GM18909 (cell line): ENCODE measurements at regions not wholly inside any gene's neighbourhood (a gene's known extent, or its start where the extent isn't known, plus 50 kb on each side); places are given as distances from the start of the nearest gene placed in this dataset.

ENCODE experiments used
- ATAC-seq: cut with Tn5 transposase; IDR thresholded peaks from one replicate; pipeline ENCODE4 v1.9.1; 2021; ENCODE audit warnings: mild to moderate bottlenecking; ENCODE audit not compliant: unreplicated experiment, poor library complexity

DNA sequence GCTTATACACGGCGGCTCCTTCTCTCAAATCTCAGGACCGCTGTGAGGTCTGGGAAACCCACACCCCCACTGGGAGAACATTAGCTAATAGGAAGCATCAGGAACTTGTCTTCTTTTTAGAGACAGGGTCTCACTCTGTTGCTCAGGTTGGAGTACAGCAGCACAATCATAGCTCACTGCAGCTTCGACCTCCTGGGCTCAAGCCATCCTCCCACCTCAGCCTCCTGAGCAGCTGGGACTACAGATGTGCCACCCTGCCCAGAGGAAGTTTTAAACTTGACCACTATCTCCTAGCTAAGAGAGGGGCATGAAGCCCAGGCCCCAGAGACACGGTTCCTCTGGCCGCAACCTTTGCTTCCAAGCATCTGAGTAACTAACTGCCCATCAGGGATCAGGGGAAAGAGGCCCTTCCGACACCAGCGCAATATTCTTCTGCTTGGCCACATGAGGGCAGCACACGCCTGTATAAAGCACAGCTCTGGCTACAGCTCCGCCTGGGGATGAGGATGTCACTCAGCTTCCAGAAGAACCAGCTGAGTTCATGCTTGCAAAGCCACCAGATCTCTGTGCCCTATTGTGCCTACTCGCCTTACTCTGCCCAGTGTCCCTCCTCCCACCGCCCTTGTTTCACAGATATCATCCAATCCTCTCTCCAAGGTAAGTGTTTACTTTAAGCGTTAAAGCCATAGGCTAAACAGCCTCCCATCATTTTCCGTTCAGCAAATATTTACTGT lies 57.6 kb upstream of the SLC6A11 start:
- ATAC-seq, result peak; percentile 62

DNA sequence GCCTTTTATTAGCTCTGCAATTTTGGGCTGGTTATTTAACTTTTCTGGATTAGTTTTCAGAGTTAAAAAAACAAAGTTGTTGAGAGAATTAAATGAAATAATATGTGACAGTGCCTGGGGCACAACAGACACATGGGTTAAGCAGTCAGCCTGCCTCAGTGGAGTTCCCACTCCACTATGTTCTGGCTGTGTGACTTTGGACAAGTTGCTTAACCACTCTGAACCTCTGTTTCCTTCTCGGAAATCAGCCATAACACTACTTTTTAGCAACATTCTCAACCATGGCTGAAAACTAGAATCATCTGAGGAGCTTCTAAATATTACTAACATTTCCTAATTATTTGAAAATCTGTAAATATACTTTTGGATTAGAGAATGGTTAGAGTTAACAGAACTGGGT lies 56.5 kb upstream of the SLC6A11 start:
- no peak for ATAC-seq

DNA sequence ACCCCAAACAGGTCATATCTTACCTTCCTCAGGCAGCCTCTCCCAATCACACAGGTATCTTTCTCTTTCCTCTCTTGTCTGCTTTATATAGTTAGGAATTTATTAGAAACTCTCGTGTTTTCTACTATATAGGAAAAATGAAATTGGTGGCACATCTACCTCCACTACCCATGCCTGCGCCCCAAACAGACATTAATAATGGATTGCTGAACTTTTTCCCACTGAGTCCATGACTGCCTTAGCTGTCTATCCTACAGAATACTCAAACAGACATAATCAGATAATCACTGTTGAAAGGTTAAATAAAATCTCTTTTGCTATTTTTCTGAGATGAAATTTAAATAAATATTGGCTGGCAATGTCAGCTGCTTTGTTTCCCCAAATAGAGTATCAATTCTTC lies 55.8 kb upstream of the SLC6A11 start:
- ATAC-seq, result no peak

DNA sequence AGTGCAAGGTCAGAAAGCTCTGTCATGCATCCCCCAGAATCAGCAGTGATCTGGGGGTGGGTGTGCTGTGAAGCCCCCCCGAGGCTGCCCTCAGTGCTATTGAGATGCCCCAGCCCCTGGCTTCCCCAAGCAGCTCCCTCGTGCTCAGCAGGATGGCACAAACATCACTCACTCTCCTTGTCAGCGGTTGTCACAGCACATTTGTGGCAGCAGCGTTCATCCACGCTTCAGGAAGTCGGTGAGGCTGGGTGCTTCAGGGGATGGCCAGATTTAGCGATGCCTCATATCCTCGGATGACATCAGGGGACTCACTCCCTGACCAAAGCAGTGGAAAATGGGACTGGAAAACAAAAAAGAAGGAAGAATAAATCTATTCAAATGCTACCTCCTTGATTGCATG lies 54.4 kb upstream of the SLC6A11 start:
- no peak for ATAC-seq

DNA sequence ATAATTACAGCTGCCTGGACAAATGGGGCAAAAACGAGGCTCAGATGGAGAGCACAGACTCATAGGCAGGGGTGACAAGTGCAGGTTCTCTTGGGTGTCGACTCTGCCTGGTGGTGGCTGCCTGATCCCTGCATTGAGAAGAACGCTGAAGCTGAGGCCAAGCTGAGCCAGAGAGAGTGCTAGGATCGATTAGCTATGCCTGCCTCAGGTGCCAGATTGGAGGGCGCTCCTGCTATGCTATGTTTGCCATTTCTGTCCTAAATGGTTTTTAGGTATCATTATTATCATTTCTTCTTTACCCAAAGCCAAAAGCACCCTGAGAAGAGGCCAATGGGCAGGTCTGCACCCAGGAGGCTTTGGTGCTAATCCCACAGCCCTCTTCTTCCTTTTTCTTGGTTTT lies 53.9 kb upstream of the SLC6A11 start:
- no peak for ATAC-seq

DNA sequence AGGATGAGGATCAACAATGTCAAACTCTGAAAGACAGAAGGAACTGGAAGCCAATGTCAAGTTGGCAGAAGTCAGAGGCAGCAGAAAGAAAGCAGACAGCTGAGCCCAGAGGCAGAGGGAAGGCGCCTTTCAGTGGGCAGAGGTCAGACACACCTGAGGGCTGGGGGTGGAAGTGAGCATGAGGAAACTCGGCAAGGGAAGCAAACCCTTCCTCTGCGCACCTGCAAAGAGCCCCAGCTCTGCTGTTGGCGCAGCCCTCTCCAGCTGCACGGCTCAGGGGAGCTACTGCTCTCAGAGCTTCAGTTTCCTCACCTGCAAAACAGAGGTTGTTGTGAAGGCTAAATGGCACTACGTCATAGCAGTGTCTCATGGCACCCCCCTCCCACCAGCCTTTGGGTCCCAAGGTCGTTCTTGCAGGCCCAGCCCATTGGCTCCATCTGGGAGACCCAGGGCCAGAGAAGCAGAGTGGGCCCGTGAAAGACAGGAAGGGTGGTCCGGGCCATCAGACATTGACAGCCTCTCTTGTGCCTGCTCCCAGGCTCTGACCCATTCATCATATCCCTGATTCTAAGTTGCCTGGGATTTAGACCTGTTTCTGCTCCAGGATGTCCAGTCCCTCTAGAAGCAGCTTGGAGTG lies 53.3 kb upstream of the SLC6A11 start:
- no peak for ATAC-seq

DNA sequence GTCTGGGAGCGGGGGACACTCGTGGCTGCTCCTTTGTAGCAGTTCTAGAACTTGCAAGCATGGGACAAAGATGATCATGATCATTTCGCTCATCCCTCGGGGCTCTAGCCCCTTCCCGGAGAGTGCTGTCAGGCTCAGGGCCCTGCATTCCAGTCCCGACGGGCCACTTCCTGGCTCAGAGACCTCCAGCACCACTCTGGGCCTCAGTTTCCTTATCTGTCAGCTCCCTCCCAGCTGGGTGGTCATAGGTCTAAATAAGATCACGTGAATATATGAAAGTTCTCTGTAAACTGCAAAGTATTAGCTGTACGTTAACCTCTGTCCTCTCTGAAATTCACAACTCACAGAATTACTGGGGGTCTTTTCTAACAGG lies 52.8 kb upstream of the SLC6A11 start:
- ATAC-seq, result no peak

DNA sequence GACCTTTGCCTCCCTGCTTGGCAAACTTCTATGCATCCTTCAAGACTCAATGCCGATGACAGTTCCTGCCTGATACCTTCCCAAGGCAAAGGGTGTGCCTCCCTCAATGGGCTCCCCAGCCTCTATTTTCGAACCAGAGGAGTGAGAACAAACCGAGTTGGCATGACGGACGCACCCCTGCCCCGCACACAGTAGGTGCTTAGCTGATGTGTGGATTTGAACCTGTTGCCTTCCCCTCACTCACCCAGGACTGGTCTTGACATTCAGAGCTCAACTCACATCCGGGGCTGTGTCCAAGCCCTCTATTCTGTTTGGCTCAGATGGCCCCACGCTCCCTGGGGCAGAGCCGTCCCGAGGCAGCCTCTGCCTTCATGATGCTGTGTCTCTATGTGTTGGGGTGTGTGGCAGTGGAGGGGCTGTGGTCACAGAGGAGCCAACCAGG lies 52.2 kb upstream of the SLC6A11 start:
- ATAC-seq, result no peak

DNA sequence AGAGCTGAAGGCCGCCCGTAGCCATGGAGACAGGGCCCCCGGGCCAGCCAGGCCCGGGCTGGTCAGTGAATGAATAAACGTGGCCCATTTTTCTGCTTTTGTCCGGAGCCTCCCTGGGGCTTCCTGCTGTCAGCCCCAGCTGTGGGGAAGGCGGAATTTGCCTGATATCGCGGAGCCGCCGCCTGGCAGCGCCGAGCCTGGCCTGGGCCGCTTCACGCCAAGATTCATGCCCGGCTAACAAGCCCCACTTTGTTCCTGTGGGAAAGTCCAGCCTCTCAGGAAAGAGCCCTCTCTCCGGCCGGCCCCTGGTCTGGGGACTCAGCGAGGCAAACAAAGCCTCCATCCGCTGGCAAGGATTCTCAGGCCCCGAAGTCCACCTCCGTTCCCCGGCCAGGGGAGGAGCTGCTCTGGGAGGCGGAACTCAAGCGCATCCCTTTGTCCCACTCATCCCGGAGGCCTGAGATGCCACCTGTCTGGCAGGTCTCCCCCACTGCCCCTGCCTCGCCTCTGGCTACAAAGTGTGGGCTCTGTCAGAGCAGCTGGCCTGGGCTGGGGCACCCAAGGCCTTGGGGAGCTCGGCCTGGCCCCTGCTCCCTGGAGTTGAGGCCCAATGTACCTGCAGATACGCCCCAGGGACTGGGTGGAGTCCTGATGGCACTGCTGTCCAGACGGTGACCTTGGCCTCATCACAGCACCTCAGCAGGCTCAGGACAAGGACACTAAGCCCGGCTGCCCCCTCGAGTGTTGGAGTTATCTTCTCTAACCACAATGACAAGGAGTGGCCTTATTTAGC lies 51.6 kb upstream of the SLC6A11 start:
- ATAC-seq, result no peak

DNA sequence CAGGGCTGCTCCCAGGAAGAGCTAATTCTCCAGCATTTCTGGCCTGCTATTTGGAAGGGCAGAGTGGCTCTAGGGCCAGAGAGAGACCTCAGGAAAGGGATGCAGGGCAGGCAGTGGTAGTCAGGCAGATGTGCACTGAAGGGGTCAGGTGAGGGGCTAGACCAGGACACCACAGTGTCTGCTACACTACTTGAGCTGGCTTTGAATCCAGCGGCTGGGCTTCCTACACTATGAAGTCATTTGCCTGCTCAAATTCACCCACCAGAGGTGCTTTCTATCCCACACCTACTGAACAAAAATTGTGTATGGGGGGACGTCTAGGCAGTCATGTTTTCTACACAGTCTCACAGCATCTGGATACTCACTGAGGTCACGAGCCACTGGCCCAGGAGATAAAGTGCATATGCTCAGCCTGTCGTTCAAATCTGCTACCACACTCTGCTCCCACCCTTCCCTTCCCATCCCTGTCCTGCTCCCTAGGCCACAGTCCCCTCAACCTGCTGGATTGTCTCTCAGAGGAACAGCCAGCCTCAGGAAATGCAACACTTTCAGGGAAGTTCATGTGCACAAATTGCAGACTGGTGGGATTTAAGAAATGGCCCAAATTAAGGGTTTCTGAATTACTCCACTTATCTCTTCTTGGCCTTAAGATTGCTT lies 49.9 kb upstream of the SLC6A11 start:
- ATAC-seq, result no peak
